DND-41 (cell line): ENCODE measurements at regions not wholly inside any gene's neighbourhood (a gene's known extent, or its start where the extent isn't known, plus 50 kb on each side); places are given as distances from the start of the nearest gene placed in this dataset.

Experiments used
- ATAC-seq: fragments of 200-7000 bp; cut with Tn5 transposase; 3 replicates; pipeline ENCODE4 v1.9.1; 2021; ENCODE audit warnings: low read depth; ENCODE audit not compliant: insufficient read depth
- DNase-seq: peaks from one replicate; pipeline ENCODE4 v3.0.0-alpha.2; 2020
- H2AFZ ChIP-seq: 2 replicates; pipeline ENCODE4 v1.6.0; 2012; ENCODE audit warnings: low read depth, low read length
- H3K27ac ChIP-seq: 2 replicates; pipeline ENCODE4 v1.5.1; 2012; ENCODE audit warnings: low read length, inconsistent platforms
- H3K27me3 ChIP-seq: fragments of 200-600 bp; sonication (generic); 2 replicates; pipeline ENCODE4 v1.6.0; 2012; ENCODE audit warnings: low read length, mild to moderate bottlenecking, inconsistent platforms; ENCODE audit not compliant: insufficient read depth, poor library complexity
- H3K36me3 ChIP-seq: 2 replicates; pipeline ENCODE4 v1.5.1; 2012; ENCODE audit warnings: low read length, inconsistent platforms; ENCODE audit not compliant: insufficient read depth
- H3K4me1 ChIP-seq: 2 replicates; pipeline ENCODE4 v1.5.1; 2012; ENCODE audit warnings: mild to moderate bottlenecking, low read length; ENCODE audit not compliant: insufficient read depth
- H3K4me2 ChIP-seq: 2 replicates; pipeline ENCODE4 v1.6.0; 2012; ENCODE audit warnings: mild to moderate bottlenecking, moderate library complexity, low read length, inconsistent platforms; ENCODE audit not compliant: insufficient read depth
- H3K4me3 ChIP-seq, 2 experiments: fragments of 200-600 bp in 1 of 2; shearing (Covaris generic) in 1 of 2; 2 replicates each; pipeline ENCODE4 v1.5.1; 2012 to 2016; ENCODE audit warnings: inconsistent platforms in 2 of 2, low read length in 2 of 2, mild to moderate bottlenecking in 2 of 2, low read depth in 1 of 2, moderate library complexity in 1 of 2
- H3K79me2 ChIP-seq: 2 replicates; pipeline ENCODE4 v1.6.0; 2012; ENCODE audit warnings: low read length, inconsistent platforms; ENCODE audit not compliant: insufficient read depth
- H3K9ac ChIP-seq: 2 replicates; pipeline ENCODE4 v1.6.0; 2012; ENCODE audit warnings: low read depth, mild to moderate bottlenecking, inconsistent platforms, low read length, moderate library complexity
- H3K9me3 ChIP-seq: 2 replicates; pipeline ENCODE4 v1.5.1; 2012; ENCODE audit warnings: low read length, moderate library complexity, mild to moderate bottlenecking, inconsistent platforms; ENCODE audit not compliant: insufficient read depth, severe bottlenecking
- H4K20me1 ChIP-seq: 2 replicates; pipeline ENCODE4 v1.6.0; 2012; ENCODE audit warnings: low read length; ENCODE audit not compliant: insufficient read depth
- EZH2 ChIP-seq: IDR thresholded peaks from 3 replicates; pipeline ENCODE4 v1.6.1; 2012; ENCODE audit warnings: borderline replicate concordance, low read depth, mild to moderate bottlenecking, moderate library complexity, low read length, inconsistent platforms; ENCODE audit not compliant: severe bottlenecking
- TF ChIP-seq, protein P1 (sequence below): IDR thresholded peaks from 2 replicates; pipeline ENCODE4 v1.5.1; 2012; ENCODE audit warnings: borderline replicate concordance, low read length, moderate library complexity, mild to moderate bottlenecking; ENCODE audit not compliant: poor library complexity, severe bottlenecking; ENCODE audit errors: extremely low read depth

- no peak overlapping the region for H3K27ac ChIP-seq
- no peak for DNase-seq
- no peaks in the 10 kb centered on the region for H3K27me3 ChIP-seq
- H4K20me1 ChIP-seq: no peaks in the 10 kb centered on the region
- no peak overlapping the region for H2AFZ ChIP-seq
- H3K4me2 ChIP-seq: no peak overlapping the region
- ATAC-seq: no peak
- H3K4me3 ChIP-seq: no peak overlapping the region
- H3K79me2 ChIP-seq: no peaks in the 10 kb centered on the region
- H3K4me1 ChIP-seq: no peaks in the 10 kb centered on the region
- H3K36me3 ChIP-seq: no peaks in the 10 kb centered on the region
- no peak overlapping the region for H3K9ac ChIP-seq
- no peaks in the 10 kb centered on the region for H3K9me3 ChIP-seq
- TF ChIP-seq EZH2: no peak
- TF ChIP-seq, protein P1, sequence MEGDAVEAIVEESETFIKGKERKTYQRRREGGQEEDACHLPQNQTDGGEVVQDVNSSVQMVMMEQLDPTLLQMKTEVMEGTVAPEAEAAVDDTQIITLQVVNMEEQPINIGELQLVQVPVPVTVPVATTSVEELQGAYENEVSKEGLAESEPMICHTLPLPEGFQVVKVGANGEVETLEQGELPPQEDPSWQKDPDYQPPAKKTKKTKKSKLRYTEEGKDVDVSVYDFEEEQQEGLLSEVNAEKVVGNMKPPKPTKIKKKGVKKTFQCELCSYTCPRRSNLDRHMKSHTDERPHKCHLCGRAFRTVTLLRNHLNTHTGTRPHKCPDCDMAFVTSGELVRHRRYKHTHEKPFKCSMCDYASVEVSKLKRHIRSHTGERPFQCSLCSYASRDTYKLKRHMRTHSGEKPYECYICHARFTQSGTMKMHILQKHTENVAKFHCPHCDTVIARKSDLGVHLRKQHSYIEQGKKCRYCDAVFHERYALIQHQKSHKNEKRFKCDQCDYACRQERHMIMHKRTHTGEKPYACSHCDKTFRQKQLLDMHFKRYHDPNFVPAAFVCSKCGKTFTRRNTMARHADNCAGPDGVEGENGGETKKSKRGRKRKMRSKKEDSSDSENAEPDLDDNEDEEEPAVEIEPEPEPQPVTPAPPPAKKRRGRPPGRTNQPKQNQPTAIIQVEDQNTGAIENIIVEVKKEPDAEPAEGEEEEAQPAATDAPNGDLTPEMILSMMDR: no peak
Measured at GRCh38 chr17:52237151-52237550, 78.6 kb upstream of the CA10 start.

- no peak overlapping the region for H3K9ac ChIP-seq
- no peak overlapping the region for H3K4me3 ChIP-seq
- H3K27me3 ChIP-seq: no peaks in the 10 kb centered on the region
- H3K27ac ChIP-seq: no peak overlapping the region
- no peaks in the 10 kb centered on the region for H3K36me3 ChIP-seq
- no peaks in the 10 kb centered on the region for H4K20me1 ChIP-seq
- no peak for TF ChIP-seq EZH2
- TF ChIP-seq, protein P1: no peak
- DNase-seq (no peak), ATAC-seq (no peak)
- no peaks in the 10 kb centered on the region for H3K79me2 ChIP-seq
- no peak overlapping the region for H2AFZ ChIP-seq
- no peaks in the 10 kb centered on the region for H3K4me1 ChIP-seq
- no peak overlapping the region for H3K4me2 ChIP-seq
- H3K9me3 ChIP-seq: no peaks in the 10 kb centered on the region
Measured at GRCh38 chr17:52235516-52235915, 77.0 kb upstream of the CA10 start.

DNA sequence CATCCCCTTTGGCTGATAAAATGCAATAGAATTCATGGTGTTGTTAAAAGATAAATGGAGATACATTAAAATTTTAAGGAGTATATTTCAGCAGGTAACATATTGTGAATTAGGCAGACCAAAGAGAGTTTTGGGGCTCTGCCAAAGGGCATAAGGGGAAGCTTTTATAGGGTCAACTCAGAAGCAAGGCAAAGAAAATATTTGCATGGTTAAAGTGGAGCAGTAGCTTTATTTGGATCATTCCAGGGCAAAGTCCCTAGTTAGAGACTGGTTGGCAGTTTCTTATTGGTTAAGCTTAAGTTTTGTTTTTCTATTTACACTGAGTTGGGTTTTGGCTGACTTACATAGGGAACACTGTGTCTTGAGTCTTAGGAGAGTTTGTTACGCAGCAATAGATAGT lies 75.1 kb upstream of the CA10 start:
- no peaks in the 10 kb centered on the region for H3K4me1 ChIP-seq
- no peak overlapping the region for H3K4me3 ChIP-seq
- DNase-seq: no peak
- H3K27me3 ChIP-seq: no peaks in the 10 kb centered on the region
- H3K9me3 ChIP-seq: no peaks in the 10 kb centered on the region
- H3K4me2 ChIP-seq: no peak overlapping the region
- H3K79me2 ChIP-seq: no peaks in the 10 kb centered on the region
- H3K9ac ChIP-seq: no peak overlapping the region
- no peaks in the 10 kb centered on the region for H4K20me1 ChIP-seq
- H3K27ac ChIP-seq: no peak overlapping the region
- H3K36me3 ChIP-seq: no peaks in the 10 kb centered on the region
- TF ChIP-seq, protein P1: no peak
- TF ChIP-seq EZH2: no peak
- H2AFZ ChIP-seq: no peak overlapping the region
- ATAC-seq: no peak

GRCh38 chr17:52233176-52233575 lies 74.7 kb upstream of the CA10 start:
- H4K20me1 ChIP-seq: no peaks in the 10 kb centered on the region
- H3K9ac ChIP-seq: no peak overlapping the region
- no peak overlapping the region for H3K4me2 ChIP-seq
- no peak overlapping the region for H3K4me3 ChIP-seq
- no peaks in the 10 kb centered on the region for H3K4me1 ChIP-seq
- H3K79me2 ChIP-seq: no peaks in the 10 kb centered on the region
- DNase-seq (no peak), ATAC-seq (no peak)
- no peaks in the 10 kb centered on the region for H3K36me3 ChIP-seq
- TF ChIP-seq, protein P1: no peak
- no peak for TF ChIP-seq EZH2
- no peaks in the 10 kb centered on the region for H3K27me3 ChIP-seq
- H2AFZ ChIP-seq: no peak overlapping the region
- H3K9me3 ChIP-seq: no peaks in the 10 kb centered on the region
- no peak overlapping the region for H3K27ac ChIP-seq
